ENCODE measurements at regions not wholly inside any gene's neighbourhood (a gene's known extent, or its start where the extent isn't known, plus 50 kb on each side); places are given as distances from the start of the nearest gene placed in this dataset.

DNA sequence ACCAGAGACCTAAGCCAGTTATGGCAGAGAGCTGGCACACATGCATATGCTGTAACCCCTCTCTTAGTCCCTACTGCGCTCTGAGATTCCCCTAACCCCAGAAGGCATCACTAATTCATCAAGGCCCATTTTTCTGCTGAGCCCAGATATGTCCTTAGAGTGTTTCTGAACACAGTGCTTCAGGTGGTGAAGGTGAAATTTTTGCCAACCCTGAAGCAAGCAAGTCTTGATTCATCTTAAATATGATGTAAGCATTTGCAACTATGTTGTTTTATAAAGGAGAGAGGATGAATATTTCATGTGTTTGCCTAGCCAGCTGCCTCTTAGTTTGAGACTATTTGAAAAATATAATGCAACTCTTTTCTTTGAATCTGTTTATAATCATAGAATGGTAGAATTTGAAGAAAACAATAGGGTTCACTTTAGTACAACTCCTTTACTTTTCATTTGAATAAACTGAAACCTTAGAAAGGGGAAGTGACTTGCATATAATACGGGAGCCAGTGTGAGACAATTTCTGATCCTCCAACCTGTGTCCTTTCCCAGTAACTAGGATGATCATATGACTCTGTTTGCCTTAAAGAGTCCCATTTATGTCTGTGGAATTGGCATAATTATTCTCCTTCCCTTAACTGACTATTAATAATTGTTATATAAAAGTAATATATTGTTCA lies 194.3 kb upstream of the MTNR1B start:
- no peak overlapping the region for H3K4me3 ChIP-seq
- WGBS (ENCODE audit: insufficient coverage, low coverage, low lambda C conversion rate, missing lambda C conversion rate), result 54% methylated on average over 2 of the region's 2 CpGs
- no peaks in the 10 kb centered on the region for H3K27me3 ChIP-seq
- H3K9me3 ChIP-seq, result no peaks in the 10 kb centered on the region
- no peaks in the 10 kb centered on the region for H3K4me1 ChIP-seq
- H3K36me3 ChIP-seq, result no peaks in the 10 kb centered on the region
- no peak overlapping the region for H3K27ac ChIP-seq
- DNase-seq (no peak), ATAC-seq (no peak)
- intact Hi-C loops (cut with DNase I), result no loop called here
- TF ChIP-seq POLR2A (IDR thresholded peaks at IDR 0.05), result no peak
- TF ChIP-seq CTCF (IDR thresholded peaks at IDR 0.05), result no peak

GRCh38 chr11:92776676-92777075 lies 192.8 kb upstream of the MTNR1B start:
- Histone ChIP-seq H3K27ac (no peak overlapping the region), H3K9me3 (no peaks in the 10 kb centered on the region), H3K27me3 (no peaks in the 10 kb centered on the region), H3K4me1 (no peaks in the 10 kb centered on the region), H3K4me3 (no peak overlapping the region), H3K36me3 (no peaks in the 10 kb centered on the region)
- WGBS (ENCODE audit: insufficient coverage, low coverage, low lambda C conversion rate, missing lambda C conversion rate), result 59% methylated on average over 2 of the region's 2 CpGs
- DNase-seq (no peak), ATAC-seq (peak in 3 of 4 donors; percentile 29 to 53 (median 31))
- intact Hi-C loops (cut with DNase I), result no loop called here
- no peak for TF ChIP-seq CTCF (IDR thresholded peaks at IDR 0.05)

GRCh38 chr11:92779746-92780145 lies 189.7 kb upstream of the MTNR1B start:
- Histone ChIP-seq H3K36me3 (no peaks in the 10 kb centered on the region), H3K9me3 (no peaks in the 10 kb centered on the region), H3K4me3 (no peak overlapping the region), H3K27me3 (no peaks in the 10 kb centered on the region), H3K27ac (no peak overlapping the region), H3K4me1 (no peaks in the 10 kb centered on the region)
- DNase-seq (no peak), ATAC-seq (no peak)
- intact Hi-C loops (cut with DNase I), result no loop called here
- TF ChIP-seq POLR2A (IDR thresholded peaks at IDR 0.05) (no peak), CTCF (IDR thresholded peaks at IDR 0.05) (no peak)
- 55% methylated on average over 4 of the region's 5 CpGs for WGBS (ENCODE audit: insufficient coverage, low coverage, low lambda C conversion rate, missing lambda C conversion rate)

DNA sequence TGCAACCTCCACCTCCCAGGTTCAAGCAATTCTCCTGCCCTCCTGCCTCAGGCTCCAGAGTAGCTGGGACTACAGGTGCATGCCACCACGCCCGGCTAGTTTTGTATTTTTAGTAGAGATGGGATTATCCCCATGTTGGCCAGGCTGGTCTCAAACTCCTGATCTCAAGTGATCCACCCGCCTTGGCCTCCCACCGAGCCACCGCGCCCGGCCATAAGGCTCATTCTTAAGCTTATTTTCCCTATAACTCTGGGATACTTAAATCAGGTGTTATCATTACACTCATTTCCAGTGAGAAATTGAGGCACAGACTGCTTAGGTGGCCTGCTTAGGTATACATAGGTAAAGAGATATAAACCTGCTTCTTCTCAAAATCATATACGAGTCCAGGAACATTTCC lies 188.3 kb upstream of the MTNR1B start:
- H3K4me3 ChIP-seq, result no peak overlapping the region
- H3K27me3 ChIP-seq, result no peaks in the 10 kb centered on the region
- H3K9me3 ChIP-seq, result no peaks in the 10 kb centered on the region
- H3K4me1 ChIP-seq, result no peaks in the 10 kb centered on the region
- ATAC-seq (no peak), DNase-seq (no peak)
- intact Hi-C loops (cut with DNase I), result no loop called here
- TF ChIP-seq POLR2A (IDR thresholded peaks at IDR 0.05), result no peak
- TF ChIP-seq CTCF (IDR thresholded peaks at IDR 0.05), result no peak
- H3K36me3 ChIP-seq, result no peaks in the 10 kb centered on the region
- H3K27ac ChIP-seq, result no peak overlapping the region
- WGBS (ENCODE audit: insufficient coverage, low coverage, low lambda C conversion rate, missing lambda C conversion rate), result 85% methylated on average over 8 of the region's 8 CpGs

DNA sequence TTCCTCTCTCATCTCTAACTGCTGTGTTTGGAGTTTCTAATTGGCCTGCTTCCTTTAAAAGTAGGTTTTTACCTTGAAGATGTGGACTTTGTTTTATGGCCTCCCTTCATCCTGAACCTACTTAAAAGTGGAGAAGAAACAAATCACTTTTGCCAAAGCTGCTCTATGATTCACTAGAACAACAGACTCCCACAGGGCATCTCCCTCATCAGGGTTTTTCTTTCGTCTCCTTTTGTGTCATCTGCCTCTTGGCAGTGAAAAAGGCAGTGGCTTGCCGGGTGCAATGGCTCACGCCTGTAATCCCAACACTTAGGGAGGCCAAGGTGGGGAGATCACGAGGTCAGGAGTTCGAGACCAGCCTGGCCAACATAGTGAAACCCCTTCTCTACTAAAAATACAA lies 186.6 kb upstream of the MTNR1B start:
- Histone ChIP-seq H3K9me3 (no peaks in the 10 kb centered on the region), H3K27me3 (no peaks in the 10 kb centered on the region), H3K36me3 (no peaks in the 10 kb centered on the region), H3K4me3 (no peak overlapping the region), H3K4me1 (no peaks in the 10 kb centered on the region), H3K27ac (no peak overlapping the region)
- intact Hi-C loops (cut with DNase I), result no loop called here
- DNase-seq, result no peak
- no peak for TF ChIP-seq CTCF (IDR thresholded peaks at IDR 0.05)
- ATAC-seq, result no peak
- WGBS (ENCODE audit: insufficient coverage, low coverage, low lambda C conversion rate, missing lambda C conversion rate), result 61% methylated on average over 5 of the region's 5 CpGs
